NCI-H345 (cell line): ENCODE measurements at regions not wholly inside any gene's neighbourhood (a gene's known extent, or its start where the extent isn't known, plus 50 kb on each side); places are given as distances from the start of the nearest gene placed in this dataset.

ENCODE experiments used
- DNase-seq: peaks from one replicate; lab custom pipeline; 2025; lab: John Stamatoyannopoulos, UW

- no peak for DNase-seq
Measured at GRCh38 chr20:61123286-61123685, 128.8 kb upstream of the CDH4 start.

- DNase-seq: no peak
Measured at GRCh38 chr20:61123751-61124368, 128.2 kb upstream of the CDH4 start.

GRCh38 chr20:61125076-61125475, 127.0 kb upstream of the CDH4 start:
- no peak for DNase-seq

GRCh38 chr20:61125546-61126180, 126.4 kb upstream of the CDH4 start:
- DNase-seq: no peak

GRCh38 chr20:61126369-61127195, 125.5 kb upstream of the CDH4 start:
- no peak for DNase-seq

- no peak for DNase-seq
Measured at GRCh38 chr20:61127311-61128039, 124.6 kb upstream of the CDH4 start.

- DNase-seq: no peak
Measured at GRCh38 chr20:61128701-61129269, 123.3 kb upstream of the CDH4 start.

GRCh38 chr20:61129311-61129710, 122.8 kb upstream of the CDH4 start:
- DNase-seq: no peak

- no peak for DNase-seq
Measured at GRCh38 chr20:61130156-61130555, 121.9 kb upstream of the CDH4 start.

GRCh38 chr20:61131944-61132343, 120.1 kb upstream of the CDH4 start:
- no peak for DNase-seq

- DNase-seq: no peak
Measured at GRCh38 chr20:61133611-61134010, 118.5 kb upstream of the CDH4 start.

- no peak for DNase-seq
Measured at GRCh38 chr20:61134296-61135030, 117.6 kb upstream of the CDH4 start.

GRCh38 chr20:61135266-61135665, 116.8 kb upstream of the CDH4 start:
- no peak for DNase-seq

GRCh38 chr20:61135968-61136367, 116.1 kb upstream of the CDH4 start:
- no peak for DNase-seq

GRCh38 chr20:61138566-61138965, 113.5 kb upstream of the CDH4 start:
- DNase-seq: no peak

GRCh38 chr20:61139031-61139430, 113.0 kb upstream of the CDH4 start:
- no peak for DNase-seq

GRCh38 chr20:61140576-61140975, 111.5 kb upstream of the CDH4 start:
- DNase-seq: no peak

GRCh38 chr20:61146023-61146422, 106.0 kb upstream of the CDH4 start:
- no peak for DNase-seq

GRCh38 chr20:61149636-61150035, 102.4 kb upstream of the CDH4 start:
- DNase-seq: no peak

GRCh38 chr20:61157301-61157700, 94.8 kb upstream of the CDH4 start:
- DNase-seq: no peak

GRCh38 chr20:61159957-61160686, 91.9 kb upstream of the CDH4 start:
- DNase-seq: no peak
